Skeletal muscle cell (primary cell): ENCODE measurements at regions not wholly inside any gene's neighbourhood (a gene's known extent, or its start where the extent isn't known, plus 50 kb on each side); places are given as distances from the start of the nearest gene placed in this dataset.
"Not testable (repeated sequence)": the region's sequence is repeated elsewhere in the genome, so short reads cannot be mapped to it uniquely, and the experiment has no call there.

Experiments
- DNase-seq: peaks from one replicate; pipeline ENCODE4 v3.0.0-alpha.2; 2010; ENCODE audit warnings: low read depth
- H3K4me3 ChIP-seq: 2 replicates; pipeline ENCODE4 v1.5.1; 2011; ENCODE audit warnings: low read depth, mild to moderate bottlenecking, control low read depth, low read length, moderate library complexity

GRCh38 chr20:52017669-52018317 is 173.8 kb downstream of the ZFP64 start:
- no peak for DNase-seq

DNA sequence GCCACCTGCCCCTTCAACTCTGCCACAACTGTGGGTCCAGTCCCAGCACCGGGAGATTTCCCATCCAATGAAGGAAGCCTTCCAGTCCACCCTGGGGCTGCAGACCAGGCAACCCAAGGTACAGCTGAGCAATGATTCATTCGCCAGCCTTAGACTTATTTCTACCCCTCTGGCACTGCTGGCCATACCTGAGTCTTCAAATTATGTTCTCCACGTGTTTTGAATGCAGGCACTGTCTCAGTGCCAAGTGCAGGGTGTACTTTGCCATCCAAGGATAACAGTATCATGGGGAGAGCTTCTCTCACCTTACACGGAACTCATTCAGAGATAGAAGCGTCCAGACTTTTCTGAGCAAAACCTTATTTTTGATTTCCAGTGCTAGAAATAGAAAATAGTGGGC is 175.6 kb downstream of the ZFP64 start:
- no peak for DNase-seq
- H3K4me3 ChIP-seq = no peak overlapping the region

More at GRCh38 chr20:52017669-52018317, 173.8 kb downstream of the ZFP64 start:
- no peak overlapping the region for H3K4me3 ChIP-seq

DNA sequence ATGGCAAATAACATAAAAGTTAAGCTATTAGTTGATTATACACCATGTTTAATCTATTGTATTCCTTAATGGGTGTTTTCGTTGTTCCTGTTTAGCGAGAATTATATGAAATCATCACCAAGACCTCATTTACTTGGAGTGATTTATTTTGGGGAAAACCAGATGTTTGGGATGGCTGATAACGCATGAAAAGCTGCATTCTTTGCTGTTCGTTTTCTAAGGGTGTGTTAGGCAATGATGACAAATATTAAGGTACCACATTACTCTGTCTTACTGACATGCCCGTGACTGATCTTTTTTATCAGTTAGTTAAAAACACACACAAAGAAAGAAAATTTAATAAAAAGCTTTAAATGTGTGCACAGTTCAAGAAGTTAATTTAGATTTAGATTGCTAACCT is 176.4 kb downstream of the ZFP64 start:
- DNase-seq = no peak
- H3K4me3 ChIP-seq = no peak overlapping the region

GRCh38 chr20:52012079-52012478 is 179.5 kb downstream of the ZFP64 start:
- no peak overlapping the region for H3K4me3 ChIP-seq
- DNase-seq = no peak

DNA sequence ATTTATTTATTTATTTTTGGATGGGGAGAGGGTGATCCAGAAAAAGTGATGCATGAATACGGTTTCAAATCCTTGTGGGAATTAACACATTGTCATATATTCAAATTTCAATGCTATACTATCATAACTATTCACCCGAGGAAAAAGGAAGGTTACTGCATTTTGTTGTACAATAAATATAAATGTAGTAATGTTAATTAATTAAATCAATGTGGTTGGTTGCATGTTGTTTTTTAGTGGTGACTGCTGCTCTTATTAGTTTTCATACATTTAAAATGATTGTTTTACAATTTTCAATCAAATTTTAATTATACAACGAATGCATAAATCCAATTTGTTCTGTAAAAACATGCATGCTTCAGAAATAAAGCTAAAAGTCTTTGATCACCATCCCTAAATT is 180.5 kb downstream of the ZFP64 start:
- no peak for DNase-seq
- no peak overlapping the region for H3K4me3 ChIP-seq

- no peak overlapping the region for H3K4me3 ChIP-seq
- no peak for DNase-seq
These were observed 181.0 kb downstream of the ZFP64 start for GRCh38 chr20:52010541-52010940.

DNA sequence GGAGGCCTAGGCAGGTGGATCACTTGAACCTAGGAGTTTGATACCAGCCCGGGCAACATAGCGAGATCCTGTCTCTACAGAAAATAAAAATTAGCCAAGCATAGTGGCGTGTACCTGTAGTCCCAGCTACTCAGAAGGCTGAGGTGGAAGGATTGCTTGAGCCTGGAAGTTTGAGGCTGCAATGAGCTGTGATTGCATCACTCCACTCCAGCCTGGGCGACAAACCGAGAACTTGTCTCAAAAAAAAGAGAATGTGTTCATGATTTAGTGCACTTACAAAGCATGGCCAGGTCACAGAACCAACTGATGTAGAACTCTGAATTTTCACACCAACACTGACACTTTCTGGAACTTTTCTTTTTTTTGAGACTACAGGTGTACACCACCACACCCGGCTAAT is 182.7 kb downstream of the ZFP64 start:
- no peak overlapping the region for H3K4me3 ChIP-seq
- no peak for DNase-seq

GRCh38 chr20:52004715-52005114 is 186.9 kb downstream of the ZFP64 start:
- DNase-seq = peak; percentile 39
- no peak overlapping the region for H3K4me3 ChIP-seq

DNA sequence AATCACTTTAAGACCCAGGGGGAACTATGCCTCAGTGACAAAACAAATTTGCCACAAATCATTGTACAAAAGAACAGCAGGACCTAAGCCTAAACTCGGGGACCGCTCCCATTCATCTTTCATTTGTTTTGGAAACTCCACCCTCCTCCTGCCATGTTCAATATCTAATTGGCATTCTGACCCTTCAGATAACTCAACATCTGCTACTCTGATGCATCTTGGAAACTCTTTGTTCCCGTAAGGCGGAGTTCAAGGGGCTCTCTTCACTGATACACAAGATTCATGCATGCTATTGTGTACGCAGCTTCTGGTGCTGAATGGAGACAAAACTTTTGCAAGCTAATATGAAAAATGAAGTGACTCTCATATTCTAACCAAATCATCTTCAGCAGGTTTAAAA is 187.6 kb downstream of the ZFP64 start:
- no peak overlapping the region for H3K4me3 ChIP-seq
- no peak for DNase-seq

DNA sequence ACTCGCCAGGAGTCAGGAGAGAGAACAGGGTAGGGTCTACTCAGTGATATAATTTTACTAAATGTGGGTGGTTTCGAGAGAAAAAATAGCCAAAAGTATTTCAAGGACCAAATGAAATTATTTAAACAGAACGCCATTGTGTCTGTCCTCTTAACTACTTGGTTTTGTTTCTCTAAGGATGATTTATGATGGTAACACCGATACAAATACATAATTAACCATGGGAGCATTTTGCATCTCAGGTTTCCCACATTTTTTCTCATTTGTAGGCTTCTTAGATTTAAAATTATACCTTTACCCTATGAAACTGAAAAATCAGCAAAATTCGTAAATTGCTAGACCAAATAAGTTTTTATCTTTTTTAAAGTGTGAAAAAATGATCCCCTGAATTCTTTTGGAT is 188.2 kb downstream of the ZFP64 start:
- DNase-seq = no peak
- no peak overlapping the region for H3K4me3 ChIP-seq

GRCh38 chr20:52001999-52002666 is 189.4 kb downstream of the ZFP64 start:
- H3K4me3 ChIP-seq = no peak overlapping the region

DNA sequence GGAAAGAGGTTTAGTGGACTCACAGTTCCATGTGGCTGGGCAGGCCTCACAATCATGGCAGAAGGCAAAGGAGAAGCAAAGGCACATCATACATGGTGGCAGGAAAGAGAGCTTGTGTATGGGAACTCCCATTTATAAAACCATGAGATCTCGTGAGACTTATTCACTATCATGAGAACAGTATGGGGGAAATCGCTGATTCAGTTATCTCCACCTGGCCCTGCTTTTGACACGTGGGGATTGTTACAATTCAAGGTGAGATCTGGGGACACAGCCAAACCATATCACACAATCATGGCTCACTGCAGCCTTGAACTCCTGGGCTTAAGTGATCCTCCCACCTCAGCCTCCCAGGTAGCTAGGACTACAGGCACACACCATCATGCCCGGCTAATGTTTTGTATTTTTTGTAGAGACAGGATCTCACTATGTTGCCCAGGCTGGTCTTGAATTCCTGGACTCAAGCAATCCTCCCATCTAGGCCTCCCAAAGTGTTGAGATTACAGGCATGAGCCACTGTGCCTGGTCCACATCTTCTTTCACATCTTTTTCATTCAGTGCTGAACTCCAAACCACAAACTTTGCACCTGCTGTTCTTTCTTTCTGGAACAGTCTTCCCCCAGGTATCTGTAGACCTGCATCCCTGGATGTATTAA is 194.2 kb downstream of the ZFP64 start:
- not testable (repeated sequence) for H3K4me3 ChIP-seq, DNase-seq

More at GRCh38 chr20:52001999-52002666, 189.4 kb downstream of the ZFP64 start:
- DNase-seq = no peak

DNA sequence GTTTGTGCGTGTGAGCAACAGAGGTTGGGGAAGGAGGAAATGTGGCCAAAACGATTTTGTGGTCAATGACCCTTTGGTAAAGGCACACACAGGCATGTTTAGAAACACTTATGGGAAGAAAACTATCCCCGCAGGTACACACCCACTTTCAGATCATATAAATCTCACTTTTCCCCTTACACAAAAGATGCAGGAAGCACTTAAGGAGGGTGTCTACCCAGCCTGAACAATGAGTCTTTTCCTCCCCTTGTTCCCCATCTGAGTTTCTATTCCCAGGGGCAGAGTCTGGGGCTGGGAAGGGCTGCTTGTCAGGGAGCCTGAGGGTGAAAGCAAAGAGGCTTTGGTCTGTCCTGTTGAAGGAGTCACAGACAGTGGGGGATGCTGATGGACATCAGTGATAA is 193.2 kb upstream of the SALL4 start:
- DNase-seq = no peak
- no peak overlapping the region for H3K4me3 ChIP-seq

- no peak for DNase-seq
- no peak overlapping the region for H3K4me3 ChIP-seq
These were observed 192.6 kb upstream of the SALL4 start for GRCh38 chr20:51994751-51995417.

- no peak for DNase-seq
- H3K4me3 ChIP-seq = no peak overlapping the region
These were observed 185.5 kb upstream of the SALL4 start for GRCh38 chr20:51987812-51988211.

GRCh38 chr20:51985013-51985415 is 182.7 kb upstream of the SALL4 start:
- no peak overlapping the region for H3K4me3 ChIP-seq
- DNase-seq = peak; percentile 90

- no peak overlapping the region for H3K4me3 ChIP-seq
- no peak for DNase-seq
These were observed 178.0 kb upstream of the SALL4 start for GRCh38 chr20:51980277-51980676.

- no peak for DNase-seq
These were observed 176.9 kb upstream of the SALL4 start for GRCh38 chr20:51979226-51979625.

DNA sequence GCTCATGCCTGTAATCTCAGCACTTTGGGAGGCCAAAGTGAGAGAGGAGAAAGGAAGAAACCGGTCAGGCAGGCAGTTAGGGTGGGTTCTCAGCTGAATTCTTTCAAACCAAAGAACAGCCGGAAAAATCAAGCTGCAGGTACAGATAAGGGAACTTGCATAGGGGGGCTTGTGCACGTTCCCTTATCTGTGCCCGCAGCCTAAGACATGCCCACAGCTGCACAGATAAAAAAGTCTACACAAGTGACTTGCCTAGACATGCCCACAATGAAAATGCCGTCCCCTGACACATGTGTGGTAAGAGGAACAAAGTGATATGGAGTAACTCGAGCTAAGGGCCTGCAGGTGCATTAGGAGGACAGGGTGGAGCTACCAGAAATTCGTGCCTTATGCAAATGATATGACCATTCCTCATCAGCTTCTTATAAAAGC is 175.8 kb upstream of the SALL4 start:
- no peak overlapping the region for H3K4me3 ChIP-seq
- DNase-seq = no peak

More at GRCh38 chr20:51979226-51979625, 176.9 kb upstream of the SALL4 start:
- no peak overlapping the region for H3K4me3 ChIP-seq

- no peak overlapping the region for H3K4me3 ChIP-seq
- no peak for DNase-seq
These were observed 169.7 kb upstream of the SALL4 start for GRCh38 chr20:51972056-51972455.
